HG02840 (cell line): ENCODE measurements at regions not wholly inside any gene's neighbourhood (a gene's known extent, or its start where the extent isn't known, plus 50 kb on each side); places are given as distances from the start of the nearest gene placed in this dataset.
A peak's percentile ranks its signal among the peaks of the same experiment; 100 is the strongest.

ENCODE experiments used
- ATAC-seq: cut with Tn5 transposase; IDR thresholded peaks from one replicate; pipeline ENCODE4 v1.9.1; 2021; ENCODE audit warnings: mild to moderate bottlenecking, moderate library complexity, moderate number of reproducible peaks; ENCODE audit not compliant: unreplicated experiment, low FRiP score

- no peak for ATAC-seq
These were observed 69.7 kb upstream of the TAF11L2 start for GRCh38 chr5:17428176-17428800.

GRCh38 chr5:17429353-17429752 is 68.7 kb upstream of the TAF11L2 start:
- ATAC-seq: no peak

GRCh38 chr5:17430241-17430640 is 67.8 kb upstream of the TAF11L2 start:
- ATAC-seq: no peak

GRCh38 chr5:17431272-17432050 is 66.6 kb upstream of the TAF11L2 start:
- no peak for ATAC-seq

GRCh38 chr5:17432569-17432968 is 65.5 kb upstream of the TAF11L2 start:
- no peak for ATAC-seq

GRCh38 chr5:17433406-17433805 is 64.6 kb upstream of the TAF11L2 start:
- ATAC-seq: no peak

GRCh38 chr5:17434982-17435381 is 63.0 kb upstream of the TAF11L2 start:
- ATAC-seq: no peak

- ATAC-seq: peak; percentile 22
These were observed 61.7 kb upstream of the TAF11L2 start for GRCh38 chr5:17436350-17436749.

GRCh38 chr5:17436761-17437221 is 61.2 kb upstream of the TAF11L2 start:
- ATAC-seq: peak; percentile 66

GRCh38 chr5:17438027-17438426 is 60.0 kb upstream of the TAF11L2 start:
- no peak for ATAC-seq

GRCh38 chr5:17439956-17440355 is 58.1 kb upstream of the TAF11L2 start:
- no peak for ATAC-seq

GRCh38 chr5:17440766-17441165 is 57.3 kb upstream of the TAF11L2 start:
- no peak for ATAC-seq

GRCh38 chr5:17441351-17441750 is 56.7 kb upstream of the TAF11L2 start:
- no peak for ATAC-seq

- no peak for ATAC-seq
These were observed 54.5 kb upstream of the TAF11L2 start for GRCh38 chr5:17443333-17444130.

- ATAC-seq: no peak
These were observed 53.5 kb upstream of the TAF11L2 start for GRCh38 chr5:17444496-17444895.

GRCh38 chr5:17445185-17445584 is 52.8 kb upstream of the TAF11L2 start:
- no peak for ATAC-seq
